Ishikawa (cell line): ENCODE measurements at regions not wholly inside any gene's neighbourhood (a gene's known extent, or its start where the extent isn't known, plus 50 kb on each side); places are given as distances from the start of the nearest gene placed in this dataset.

Experiments
- CEBPB ChIP-seq: IDR thresholded peaks from 2 replicates; pipeline ENCODE4 v1.6.1; 2012
- TEAD4 ChIP-seq: IDR thresholded peaks from 2 replicates; pipeline ENCODE4 v1.6.1; 2012
- ZBTB7A ChIP-seq: IDR thresholded peaks from 2 replicates; pipeline ENCODE4 v1.6.1; 2012; ENCODE audit warnings: low read depth
- TF ChIP-seq, protein P1 (sequence below): IDR thresholded peaks from 2 replicates; pipeline ENCODE4 v1.6.1; 2012; ENCODE audit warnings: low read depth, mild to moderate bottlenecking

- TF ChIP-seq TEAD4 (no peak), ZBTB7A (no peak), CEBPB (no peak)
- TF ChIP-seq, protein P1, sequence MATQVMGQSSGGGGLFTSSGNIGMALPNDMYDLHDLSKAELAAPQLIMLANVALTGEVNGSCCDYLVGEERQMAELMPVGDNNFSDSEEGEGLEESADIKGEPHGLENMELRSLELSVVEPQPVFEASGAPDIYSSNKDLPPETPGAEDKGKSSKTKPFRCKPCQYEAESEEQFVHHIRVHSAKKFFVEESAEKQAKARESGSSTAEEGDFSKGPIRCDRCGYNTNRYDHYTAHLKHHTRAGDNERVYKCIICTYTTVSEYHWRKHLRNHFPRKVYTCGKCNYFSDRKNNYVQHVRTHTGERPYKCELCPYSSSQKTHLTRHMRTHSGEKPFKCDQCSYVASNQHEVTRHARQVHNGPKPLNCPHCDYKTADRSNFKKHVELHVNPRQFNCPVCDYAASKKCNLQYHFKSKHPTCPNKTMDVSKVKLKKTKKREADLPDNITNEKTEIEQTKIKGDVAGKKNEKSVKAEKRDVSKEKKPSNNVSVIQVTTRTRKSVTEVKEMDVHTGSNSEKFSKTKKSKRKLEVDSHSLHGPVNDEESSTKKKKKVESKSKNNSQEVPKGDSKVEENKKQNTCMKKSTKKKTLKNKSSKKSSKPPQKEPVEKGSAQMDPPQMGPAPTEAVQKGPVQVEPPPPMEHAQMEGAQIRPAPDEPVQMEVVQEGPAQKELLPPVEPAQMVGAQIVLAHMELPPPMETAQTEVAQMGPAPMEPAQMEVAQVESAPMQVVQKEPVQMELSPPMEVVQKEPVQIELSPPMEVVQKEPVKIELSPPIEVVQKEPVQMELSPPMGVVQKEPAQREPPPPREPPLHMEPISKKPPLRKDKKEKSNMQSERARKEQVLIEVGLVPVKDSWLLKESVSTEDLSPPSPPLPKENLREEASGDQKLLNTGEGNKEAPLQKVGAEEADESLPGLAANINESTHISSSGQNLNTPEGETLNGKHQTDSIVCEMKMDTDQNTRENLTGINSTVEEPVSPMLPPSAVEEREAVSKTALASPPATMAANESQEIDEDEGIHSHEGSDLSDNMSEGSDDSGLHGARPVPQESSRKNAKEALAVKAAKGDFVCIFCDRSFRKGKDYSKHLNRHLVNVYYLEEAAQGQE, result no peak
Measured at GRCh38 chr6:134723081-134723871, 226.6 kb downstream of the ALDH8A1 start.
